H1 (cell line): ENCODE measurements at regions not wholly inside any gene's neighbourhood (a gene's known extent, or its start where the extent isn't known, plus 50 kb on each side); places are given as distances from the start of the nearest gene placed in this dataset.

Source experiments
- CTCF ChIA-PET: fragments of 300-600 bp; sonication (Branson Sonifier 250); formaldehyde crosslinking; loops from one replicate; lab custom pipeline; 2021; ENCODE audit not compliant: partially characterized antibody; lab: Charles Lee
- POLR2A ChIA-PET: fragments of 300-600 bp; sonication (Branson Sonifier 250); formaldehyde crosslinking; loops from one replicate; lab custom pipeline; 2021; ENCODE audit warnings: inconsistent platforms; ENCODE audit not compliant: partially characterized antibody; lab: Charles Lee
- DNase-seq, 2 experiments: peaks; one replicate each; pipeline versions ENCODE4 v3.0.0 to v3.0.0-alpha.2; 2010 to 2022; ENCODE audit warnings: low spot score in 2 of 2, low read depth in 1 of 2, mixed read lengths in 1 of 2
- FAIRE-seq: peaks from 2 replicates; lab custom pipeline; 2011; peaks lifted over from hg19 to GRCh38; lab: Jason Lieb, UNC
- H2AFZ ChIP-seq: 2 replicates; pipeline ENCODE4 v1.8.1; 2012; ENCODE audit warnings: low read length, inconsistent platforms
- H2AK5ac ChIP-seq: 2 replicates; pipeline ENCODE4 v1.6.1; 2013; ENCODE audit warnings: low read depth, low read length
- H2BK120ac ChIP-seq: replicated peaks from 2 replicates; pipeline ENCODE3; 2013; ENCODE audit warnings: low read depth, low read length, inconsistent platforms
- H2BK12ac ChIP-seq: 2 replicates; pipeline ENCODE4 v1.6.1; 2013; ENCODE audit warnings: low read depth, low read length
- H2BK15ac ChIP-seq: 2 replicates; pipeline ENCODE4 v1.6.1; 2013; ENCODE audit warnings: low read length
- H2BK20ac ChIP-seq: 2 replicates; pipeline ENCODE4 v1.6.1; 2013; ENCODE audit warnings: low read length
- H2BK5ac ChIP-seq: 2 replicates; pipeline ENCODE4 v1.6.1; 2013; ENCODE audit warnings: low read depth, low read length
- H3K14ac ChIP-seq: 2 replicates; pipeline ENCODE4 v1.6.1; 2013; ENCODE audit warnings: inconsistent platforms; ENCODE audit not compliant: insufficient read length
- H3K18ac ChIP-seq: 2 replicates; pipeline ENCODE4 v1.6.1; 2013; ENCODE audit warnings: low read length; ENCODE audit errors: extremely low read depth
- H3K23ac ChIP-seq: 2 replicates; pipeline ENCODE4 v1.6.1; 2013; ENCODE audit warnings: inconsistent platforms; ENCODE audit not compliant: insufficient read length
- H3K23me2 ChIP-seq: 2 replicates; pipeline ENCODE4 v1.6.1; 2013; ENCODE audit warnings: low read depth, low read length
- H3K27ac ChIP-seq: 2 replicates; pipeline ENCODE4 v1.6.1; 2011; ENCODE audit warnings: low read depth, low read length, inconsistent platforms
- H3K27me3 ChIP-seq, 4 experiments: replicated peaks in 1 of 4; 1 replicate in 1 of 4; 2 replicates in 3 of 4; pipeline versions ENCODE4 v1.6.1 to v1.8.1; 2011 to 2013; ENCODE audit warnings: low read length in 3 of 4, mild to moderate bottlenecking in 3 of 4, inconsistent platforms in 2 of 4, mixed read lengths in 2 of 4, moderate library complexity in 1 of 4; ENCODE audit not compliant: control insufficient read depth in 3 of 4, insufficient read depth in 3 of 4; ENCODE audit errors: extremely low read depth in 1 of 4
- H3K36me3 ChIP-seq, 4 experiments: 2 replicates each; pipeline versions ENCODE4 v1.6.1 to v1.8.1; 2011 to 2013; ENCODE audit warnings: mild to moderate bottlenecking in 4 of 4, low read length in 3 of 4, moderate library complexity in 2 of 4, control low read depth in 1 of 4, inconsistent platforms in 1 of 4; ENCODE audit not compliant: insufficient read depth in 4 of 4, control insufficient read depth in 2 of 4
- H3K4ac ChIP-seq: replicated peaks from 2 replicates; pipeline ENCODE3; 2013; ENCODE audit warnings: low read length, low read depth, mixed read lengths, inconsistent platforms; ENCODE audit not compliant: insufficient read length
- H3K4me1 ChIP-seq, 4 experiments: replicated peaks in 1 of 4; 1 replicate in 1 of 4; 2 replicates in 3 of 4; pipeline versions ENCODE4 v1.6.1 to v1.8.1; 2011 to 2013; ENCODE audit warnings: low read length in 3 of 4, inconsistent platforms in 2 of 4, mixed read lengths in 1 of 4; ENCODE audit not compliant: insufficient read depth in 4 of 4, control insufficient read depth in 3 of 4
- H3K4me2 ChIP-seq, 2 experiments: 2 replicates each; pipeline versions ENCODE4 v1.6.1 to v1.8.1; 2011 to 2013; ENCODE audit warnings: low read depth in 2 of 2, low read length in 2 of 2, control low read depth in 1 of 2, inconsistent platforms in 1 of 2, mild to moderate bottlenecking in 1 of 2; ENCODE audit not compliant: insufficient read depth in 1 of 2
- H3K4me3 ChIP-seq, 4 experiments: fragments of 200-600, 300-600 bp in 1 of 4; sonication (generic), shearing (Covaris generic), sonication (Bioruptor Twin) in 1 of 4; 2 replicates each; pipeline versions ENCODE4 v1.5.1 to v1.8.1; 2011 to 2016; ENCODE audit warnings: low read length in 4 of 4, low read depth in 3 of 4, control low read depth in 2 of 4, inconsistent platforms in 2 of 4, mild to moderate bottlenecking in 2 of 4, mixed read lengths in 1 of 4, moderate library complexity in 1 of 4; ENCODE audit not compliant: insufficient read depth in 2 of 4; ENCODE audit errors: extremely low read depth in 1 of 4
- H3K56ac ChIP-seq: replicated peaks from 2 replicates; pipeline ENCODE3; 2013; ENCODE audit warnings: low read depth, mild to moderate bottlenecking, mixed read lengths, low read length, inconsistent platforms; ENCODE audit not compliant: insufficient read length
- H3K79me1 ChIP-seq: 2 replicates; pipeline ENCODE4 v1.6.1; 2013; ENCODE audit warnings: low read depth, low read length, control low read depth
- H3K79me2 ChIP-seq, 2 experiments: 2 replicates each; pipeline versions ENCODE4 v1.6.1 to v1.8.1; 2012 to 2013; ENCODE audit warnings: low read length in 2 of 2, mild to moderate bottlenecking in 2 of 2, inconsistent platforms in 1 of 2; ENCODE audit not compliant: insufficient read depth in 2 of 2, control insufficient read depth in 1 of 2
- H3K9ac ChIP-seq, 4 experiments: replicated peaks in 1 of 4; 1 replicate in 1 of 4; 2 replicates in 3 of 4; pipeline versions ENCODE4 v1.6.1 to v1.8.1; 2011 to 2013; ENCODE audit warnings: low read depth in 3 of 4, low read length in 3 of 4, control low read depth in 2 of 4, mild to moderate bottlenecking in 2 of 4, moderate library complexity in 2 of 4, inconsistent platforms in 1 of 4; ENCODE audit errors: extremely low read depth in 1 of 4
- H3K9me3 ChIP-seq, 2 experiments: 2 replicates each; pipeline versions ENCODE4 v1.6.1 to v1.8.1; 2012 to 2013; ENCODE audit warnings: mild to moderate bottlenecking in 2 of 2, moderate library complexity in 2 of 2, control low read depth in 1 of 2, inconsistent platforms in 1 of 2, low read depth in 1 of 2, low read length in 1 of 2, mixed read lengths in 1 of 2; ENCODE audit not compliant: insufficient read depth in 2 of 2
- H4K20me1 ChIP-seq, 2 experiments: replicated peaks in 1 of 2; 2 replicates each; pipeline versions ENCODE3 to v1.8.1; 2011 to 2013; ENCODE audit warnings: inconsistent platforms in 2 of 2, low read length in 2 of 2, mild to moderate bottlenecking in 1 of 2; ENCODE audit not compliant: insufficient read depth in 2 of 2, control insufficient read depth in 1 of 2
- H4K5ac ChIP-seq: 2 replicates; pipeline ENCODE4 v1.6.1; 2013; ENCODE audit warnings: low read length, low read depth, mixed read lengths, inconsistent platforms; ENCODE audit not compliant: insufficient read length
- H4K8ac ChIP-seq: 2 replicates; pipeline ENCODE4 v1.8.0; 2013; ENCODE audit warnings: mild to moderate bottlenecking, moderate library complexity, low read length, inconsistent platforms; ENCODE audit not compliant: insufficient read depth; ENCODE audit errors: extremely low read depth
- H4K91ac ChIP-seq: replicated peaks from 2 replicates; pipeline ENCODE3; 2013; ENCODE audit warnings: low read length, mixed read lengths, inconsistent platforms; ENCODE audit not compliant: insufficient read length
- ATF3 ChIP-seq: IDR thresholded peaks from 2 replicates; pipeline ENCODE4 v1.6.1; 2011; ENCODE audit warnings: low read depth, mild to moderate bottlenecking, low read length; ENCODE audit not compliant: insufficient read depth
- CBX8 ChIP-seq: fragments of 300-800, 300-1000 bp; sonication (generic); IDR thresholded peaks from 2 replicates; pipeline ENCODE4 v1.7.1; 2016; ENCODE audit warnings: low read depth, low read length, borderline replicate concordance
- EGR1 ChIP-seq: IDR thresholded peaks from 2 replicates; pipeline ENCODE4 v1.6.1; 2011; ENCODE audit warnings: low read depth, low read length, borderline replicate concordance
- GABPA ChIP-seq: IDR thresholded peaks from 2 replicates; pipeline ENCODE4 v1.6.1; 2011; ENCODE audit warnings: mild to moderate bottlenecking, low read length, moderate library complexity, borderline replicate concordance; ENCODE audit not compliant: insufficient read depth
- HDAC6 ChIP-seq: IDR thresholded peaks from one replicate; pipeline ENCODE4 v1.7.1; 2012; ENCODE audit warnings: low read depth, mild to moderate bottlenecking, inconsistent platforms, low read length, moderate library complexity
- KDM1A ChIP-seq: fragments of 200-600, 300-600 bp; sonication (generic); IDR thresholded peaks from 2 replicates; pipeline ENCODE4 v1.7.1; 2016; ENCODE audit warnings: mild to moderate bottlenecking, low read length, borderline replicate concordance
- NRF1 ChIP-seq: IDR thresholded peaks from 2 replicates; pipeline ENCODE4 v1.6.1; 2011; ENCODE audit warnings: mild to moderate bottlenecking, low read depth, low read length, improper control_type of control experiment
- POLR2A ChIP-seq, 2 experiments: IDR thresholded peaks; 1 replicate in 1 of 2; 2 replicates in 1 of 2; pipeline ENCODE4 v1.6.1; 2011; ENCODE audit warnings: low read depth in 2 of 2, low read length in 2 of 2, mild to moderate bottlenecking in 2 of 2; ENCODE audit errors: control extremely low read depth in 1 of 2
- POLR2AphosphoS5 ChIP-seq: IDR thresholded peaks from 2 replicates; pipeline ENCODE4 v1.6.1; 2011; ENCODE audit warnings: low read depth, low read length
- RBBP5 ChIP-seq: IDR thresholded peaks from 2 replicates; pipeline ENCODE4 v1.7.1; 2012; ENCODE audit warnings: low read depth, mild to moderate bottlenecking, inconsistent platforms, low read length, moderate library complexity, borderline replicate concordance
- RXRA ChIP-seq: IDR thresholded peaks from 2 replicates; pipeline ENCODE4 v1.6.1; 2011; ENCODE audit warnings: low read depth, mild to moderate bottlenecking, low read length, moderate library complexity; ENCODE audit not compliant: insufficient read depth
- SP2 ChIP-seq: IDR thresholded peaks from 2 replicates; pipeline ENCODE4 v1.6.1; 2012; ENCODE audit warnings: mild to moderate bottlenecking, low read length, inconsistent platforms
- SP4 ChIP-seq: IDR thresholded peaks from 2 replicates; pipeline ENCODE4 v1.6.1; 2012; ENCODE audit warnings: low read length, inconsistent platforms
- TAF1 ChIP-seq: IDR thresholded peaks from 2 replicates; pipeline ENCODE4 v1.6.1; 2011; ENCODE audit warnings: mild to moderate bottlenecking, low read depth, low read length
- TEAD4 ChIP-seq: IDR thresholded peaks from 2 replicates; pipeline ENCODE4 v1.6.1; 2012; ENCODE audit warnings: low read depth, low read length, inconsistent platforms, mixed read lengths

- DNase-seq (no peak), FAIRE-seq (no peak)
- H3K4me3 ChIP-seq = no peak overlapping the region
- no peaks in the 10 kb centered on the region for H3K23me2 ChIP-seq
- H3K4ac ChIP-seq = no peak overlapping the region
- H3K4me2 ChIP-seq = no peak overlapping the region
- no peak overlapping the region for H3K23ac ChIP-seq
- H4K91ac ChIP-seq = no peak overlapping the region
- H3K9ac ChIP-seq = no peak overlapping the region
- no peaks in the 10 kb centered on the region for H4K20me1 ChIP-seq
- H3K4me1 ChIP-seq = no peaks in the 10 kb centered on the region
- no peak overlapping the region for H3K14ac ChIP-seq
- H2AFZ ChIP-seq = no peak overlapping the region
- H2BK12ac ChIP-seq = no peak overlapping the region
- no peak overlapping the region for H2AK5ac ChIP-seq
- H4K8ac ChIP-seq = no peak overlapping the region
- H3K9me3 ChIP-seq = no peaks in the 10 kb centered on the region
- H4K5ac ChIP-seq = no peak overlapping the region
- no peaks in the 10 kb centered on the region for H3K79me2 ChIP-seq
- ChIA-PET POLR2A (no interaction called here), CTCF (no interaction called here)
- H3K79me1 ChIP-seq = no peaks in the 10 kb centered on the region
- H3K56ac ChIP-seq = no peak overlapping the region
- no peak overlapping the region for H2BK15ac ChIP-seq
- no peak overlapping the region for H2BK5ac ChIP-seq
- no peak overlapping the region for H3K27ac ChIP-seq
- no peak overlapping the region for H2BK120ac ChIP-seq
- no peaks in the 10 kb centered on the region for H3K36me3 ChIP-seq
- H3K27me3 ChIP-seq = no peaks in the 10 kb centered on the region
- no peak overlapping the region for H3K18ac ChIP-seq
- no peak overlapping the region for H2BK20ac ChIP-seq
- TF ChIP-seq EGR1 (no peak), RXRA (no peak), RBBP5 (no peak), KDM1A (no peak), NRF1 (no peak), CBX8 (no peak), TAF1 (no peak), TEAD4 (no peak), POLR2A (IDR thresholded peaks at IDR 0.05; ENCODE audit: control extremely low read depth in 1 of 2, low read depth in 2 of 2, low read length in 2 of 2) (no peak), ATF3 (no peak), SP4 (no peak), POLR2AphosphoS5 (no peak), GABPA (no peak), HDAC6 (no peak), SP2 (no peak)
Observed at GRCh38 chrX:14406225-14406624, 123.1 kb upstream of the GLRA2 start.
